GM10248 (cell line): ENCODE measurements at regions not wholly inside any gene's neighbourhood (a gene's known extent, or its start where the extent isn't known, plus 50 kb on each side); places are given as distances from the start of the nearest gene placed in this dataset.

ENCODE experiments used
- CTCF ChIA-PET: fragments of 300-600 bp; sonication (Branson Sonifier 250); formaldehyde crosslinking; extraction: SDS; loops from one replicate; lab custom pipeline; 2021; ENCODE audit warnings: antibody characterized with exemption; lab: Yijun Ruan, JAX
- POLR2A ChIA-PET: fragments of 350-650 bp; sonication (Branson Sonifier 250); formaldehyde crosslinking; extraction: SDS; loops from one replicate; lab custom pipeline; 2020; ENCODE audit warnings: antibody characterized with exemption; lab: Yijun Ruan, JAX
- DNase-seq: peaks from one replicate; pipeline ENCODE4 v3.0.0; 2012; ENCODE audit errors: extremely low spot score
- TF ChIP-seq, protein P1 (sequence below): IDR thresholded peaks from 2 replicates; pipeline ENCODE4 v1.5.1; 2012; ENCODE audit warnings: mild to moderate bottlenecking, low read depth; ENCODE audit errors: extremely low read depth, missing control alignments, control extremely low read depth

DNA sequence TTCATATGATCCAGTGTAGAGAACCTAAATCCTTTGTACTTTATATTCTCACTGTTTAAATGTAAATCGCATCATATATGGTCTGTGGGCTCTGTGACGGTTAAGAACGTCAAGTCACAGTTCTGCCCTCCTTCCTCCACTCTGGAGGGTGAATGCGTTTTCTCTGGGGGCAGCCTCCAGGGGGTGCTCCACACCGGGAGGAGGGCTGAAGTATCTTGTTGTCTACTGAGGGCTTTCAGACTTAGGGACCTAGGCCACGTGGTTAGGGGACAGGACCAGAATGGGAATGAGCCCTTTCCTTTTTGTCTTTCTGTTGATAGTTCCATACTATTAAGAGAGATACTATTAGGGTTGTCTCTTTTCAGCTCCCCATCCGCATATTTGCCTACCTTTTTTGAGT lies 504.9 kb downstream of the FGF9 start:
- CTCF ChIA-PET: interaction anchor here (1.1 to 1.3 kb wide), 3 partner anchors 14 to 113 kb away, joined by 3 to 4 read pairs (median 3); no protein-coding TSS in a partner anchor
- no peak for DNase-seq
- TF ChIP-seq, protein P1, sequence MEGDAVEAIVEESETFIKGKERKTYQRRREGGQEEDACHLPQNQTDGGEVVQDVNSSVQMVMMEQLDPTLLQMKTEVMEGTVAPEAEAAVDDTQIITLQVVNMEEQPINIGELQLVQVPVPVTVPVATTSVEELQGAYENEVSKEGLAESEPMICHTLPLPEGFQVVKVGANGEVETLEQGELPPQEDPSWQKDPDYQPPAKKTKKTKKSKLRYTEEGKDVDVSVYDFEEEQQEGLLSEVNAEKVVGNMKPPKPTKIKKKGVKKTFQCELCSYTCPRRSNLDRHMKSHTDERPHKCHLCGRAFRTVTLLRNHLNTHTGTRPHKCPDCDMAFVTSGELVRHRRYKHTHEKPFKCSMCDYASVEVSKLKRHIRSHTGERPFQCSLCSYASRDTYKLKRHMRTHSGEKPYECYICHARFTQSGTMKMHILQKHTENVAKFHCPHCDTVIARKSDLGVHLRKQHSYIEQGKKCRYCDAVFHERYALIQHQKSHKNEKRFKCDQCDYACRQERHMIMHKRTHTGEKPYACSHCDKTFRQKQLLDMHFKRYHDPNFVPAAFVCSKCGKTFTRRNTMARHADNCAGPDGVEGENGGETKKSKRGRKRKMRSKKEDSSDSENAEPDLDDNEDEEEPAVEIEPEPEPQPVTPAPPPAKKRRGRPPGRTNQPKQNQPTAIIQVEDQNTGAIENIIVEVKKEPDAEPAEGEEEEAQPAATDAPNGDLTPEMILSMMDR: no peak
- POLR2A ChIA-PET: no interaction called here

DNA sequence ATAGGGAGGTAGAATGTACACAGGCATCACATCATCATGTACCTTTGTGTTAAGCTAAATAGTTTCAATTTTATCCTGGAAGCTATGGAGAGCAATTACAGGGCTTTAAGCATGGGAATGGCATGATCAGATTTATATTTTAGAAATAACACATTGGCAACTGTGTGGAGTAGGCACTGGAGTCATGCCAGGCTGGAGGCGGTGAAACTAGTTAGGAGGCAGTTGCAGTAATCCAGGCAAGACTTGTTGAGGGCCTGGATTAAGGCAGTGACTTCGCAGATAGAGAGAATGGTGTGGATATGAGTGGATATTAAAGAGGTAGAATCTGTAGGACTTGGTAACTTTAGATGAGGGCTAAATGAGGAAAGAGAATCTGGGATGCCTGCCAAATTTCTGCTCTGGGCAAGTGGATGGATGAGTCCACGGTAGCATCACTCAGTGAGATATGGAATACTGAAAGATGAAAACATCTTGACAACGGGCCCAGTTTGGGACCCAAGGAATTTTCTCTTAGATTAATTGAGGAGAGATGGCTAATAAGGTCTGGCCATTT lies 506.2 kb downstream of the FGF9 start:
- DNase-seq: no peak
- TF ChIP-seq, protein P1: no peak
- ChIA-PET POLR2A (no interaction called here), CTCF (interaction anchor here (0.8 to 1.3 kb wide), 3 partner anchors 11 to 114 kb away, joined by 3 to 4 read pairs (median 3); no protein-coding TSS in a partner anchor)

DNA sequence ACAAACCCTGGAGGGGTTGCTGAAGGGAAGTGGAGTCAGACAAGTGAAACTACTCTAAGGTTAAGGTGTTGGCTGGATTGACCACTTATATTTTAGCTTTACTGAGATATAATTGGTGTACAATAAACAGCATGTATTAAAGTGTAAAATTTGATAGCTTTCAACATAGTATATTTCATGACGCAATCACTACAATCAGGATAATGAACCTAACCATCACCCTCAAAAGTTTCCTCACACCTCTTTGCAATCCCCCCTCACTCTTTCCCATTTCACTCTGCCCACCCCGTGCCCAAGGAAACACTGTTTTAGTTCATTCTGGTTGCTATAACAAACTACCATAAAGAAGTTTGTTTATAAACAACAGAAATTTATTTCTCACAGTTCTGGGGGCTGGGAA lies 508.0 kb downstream of the FGF9 start:
- DNase-seq: no peak
- ChIA-PET CTCF (interaction anchor here (1.1 to 1.8 kb wide), 3 partner anchors 9 to 30 kb away, joined by 3 to 4 read pairs (median 3); no protein-coding TSS in a partner anchor), POLR2A (no interaction called here)
- TF ChIP-seq, protein P1: no peak

DNA sequence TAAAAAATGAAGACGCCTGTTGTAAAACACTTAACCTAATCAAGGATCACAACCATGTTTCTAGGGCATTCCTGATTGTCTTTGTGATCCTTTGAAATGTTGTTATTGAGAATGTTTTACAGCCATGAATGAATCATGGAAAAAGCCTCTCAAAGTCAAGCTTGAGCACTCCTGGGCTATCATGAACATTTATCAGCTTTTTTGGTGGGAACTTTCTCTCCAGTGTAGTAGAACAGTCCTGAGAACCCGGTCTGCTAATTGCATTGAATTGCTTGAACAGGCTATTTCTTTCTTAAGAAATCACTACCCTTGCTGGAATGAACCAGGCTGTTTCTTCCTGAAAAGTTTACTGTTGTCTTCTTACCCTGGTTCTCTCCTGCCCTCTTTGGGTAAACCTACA lies 516.5 kb downstream of the FGF9 start:
- POLR2A ChIA-PET: no interaction called here
- CTCF ChIA-PET: interaction anchor here (0.8 to 1.2 kb wide), 5 partner anchors 8 to 18 kb away, joined by 3 to 4 read pairs (median 4); no protein-coding TSS in a partner anchor
- no peak for DNase-seq
- TF ChIP-seq, protein P1: no peak

DNA sequence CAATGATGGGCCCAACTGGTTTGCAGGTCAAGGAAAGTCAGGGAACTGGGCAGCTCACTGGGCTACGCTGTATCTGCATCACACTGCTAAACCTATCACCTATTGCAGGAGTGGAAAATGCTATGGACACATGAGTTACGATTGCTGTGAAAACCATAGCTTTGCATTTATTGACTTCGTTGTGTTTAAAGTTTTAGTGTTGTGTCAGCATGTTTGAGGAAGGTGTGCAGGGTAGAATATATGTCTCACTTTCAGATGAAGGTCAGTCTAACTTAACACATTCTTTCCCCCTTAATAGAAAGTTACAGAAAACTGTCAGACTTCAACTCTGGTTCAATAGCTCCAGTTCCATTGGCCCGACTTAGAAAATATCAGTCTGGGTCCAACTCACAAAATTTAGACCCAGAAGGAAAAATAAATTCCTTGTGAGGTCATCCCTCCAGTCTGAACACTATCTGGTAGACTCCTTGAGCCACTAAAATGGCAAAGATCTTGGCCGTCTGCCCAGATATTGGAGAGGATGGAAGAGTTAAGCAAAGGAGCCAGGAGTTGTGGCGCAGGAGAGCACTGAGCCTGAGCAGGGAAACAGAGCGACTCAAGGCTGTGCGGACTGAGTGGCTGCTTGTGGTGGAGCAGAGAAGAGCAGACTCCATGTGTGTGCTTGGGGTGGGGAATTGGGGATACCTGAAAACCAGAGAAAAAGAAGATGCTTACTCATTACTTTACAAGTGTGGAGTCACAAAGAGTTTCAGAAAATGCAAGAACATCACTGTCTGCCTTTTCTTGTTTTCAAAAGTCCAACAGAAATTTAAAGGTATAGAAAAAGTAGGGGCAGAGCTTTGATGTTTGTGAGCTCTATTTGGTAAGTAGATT lies 518.5 kb downstream of the FGF9 start:
- POLR2A ChIA-PET: no interaction called here
- DNase-seq: no peak
- CTCF ChIA-PET: interaction anchor here (0.6 to 1.5 kb wide), 5 partner anchors 11 to 152 kb away, joined by 3 to 4 read pairs (median 3); no protein-coding TSS in a partner anchor
- TF ChIP-seq, protein P1: no peak

DNA sequence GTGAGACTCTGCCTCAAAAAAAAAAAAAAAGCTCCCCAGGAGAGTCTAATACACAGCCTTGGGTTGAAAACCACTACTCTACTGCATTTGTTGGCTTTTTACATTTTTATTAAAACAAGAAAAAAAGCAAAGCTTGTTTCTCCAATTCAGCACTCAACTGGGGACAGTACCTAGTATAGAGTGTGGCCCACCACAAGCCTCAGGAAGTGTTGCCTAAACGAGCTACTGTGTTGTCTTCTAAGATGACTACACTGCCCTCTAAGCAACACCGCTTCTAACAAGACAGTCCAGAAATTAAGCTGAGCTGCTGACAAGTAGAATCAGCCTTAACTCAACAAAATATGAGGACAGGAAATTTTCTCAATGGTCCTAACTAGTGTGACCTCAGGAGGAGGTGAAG lies 522.2 kb downstream of the FGF9 start:
- no peak for DNase-seq
- TF ChIP-seq, protein P1: no peak
- POLR2A ChIA-PET: no interaction called here
- CTCF ChIA-PET: interaction anchor here (0.7 to 2.2 kb wide), 3 partner anchors 18 to 25 kb away, joined by 3 to 11 read pairs (median 3); no protein-coding TSS in a partner anchor
